ENCODE measurements at regions not wholly inside any gene's neighbourhood (a gene's known extent, or its start where the extent isn't known, plus 50 kb on each side); places are given as distances from the start of the nearest gene placed in this dataset.

DNA sequence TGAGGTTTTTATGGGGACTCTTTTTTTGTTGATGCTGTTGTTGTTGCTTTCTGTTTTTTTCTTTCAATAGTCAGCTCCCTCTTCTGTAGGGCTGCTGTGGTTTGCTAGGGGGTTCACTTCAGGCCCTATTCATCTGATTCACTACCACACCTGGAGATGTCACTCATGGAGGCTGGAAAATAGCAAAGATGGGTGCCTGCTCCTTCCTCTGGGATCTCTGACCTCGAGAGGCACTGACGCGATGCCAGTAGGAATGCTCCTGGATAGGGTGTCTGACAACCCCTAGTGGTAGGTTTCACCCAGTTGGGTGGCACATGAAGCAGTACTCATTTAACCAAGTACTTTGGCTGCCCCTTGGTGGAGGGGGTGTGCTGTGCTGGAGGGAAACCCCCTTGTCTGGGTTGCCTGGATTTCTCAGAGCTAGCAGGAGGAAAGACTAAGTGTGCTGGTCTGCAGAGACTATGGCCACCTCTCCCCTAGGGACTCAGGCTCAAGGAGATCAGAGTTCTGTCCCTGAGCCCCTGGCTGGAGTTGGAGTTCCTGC is 745.5 kb downstream of the TMTC2 start:
- TF ChIP-seq, protein P1, sequence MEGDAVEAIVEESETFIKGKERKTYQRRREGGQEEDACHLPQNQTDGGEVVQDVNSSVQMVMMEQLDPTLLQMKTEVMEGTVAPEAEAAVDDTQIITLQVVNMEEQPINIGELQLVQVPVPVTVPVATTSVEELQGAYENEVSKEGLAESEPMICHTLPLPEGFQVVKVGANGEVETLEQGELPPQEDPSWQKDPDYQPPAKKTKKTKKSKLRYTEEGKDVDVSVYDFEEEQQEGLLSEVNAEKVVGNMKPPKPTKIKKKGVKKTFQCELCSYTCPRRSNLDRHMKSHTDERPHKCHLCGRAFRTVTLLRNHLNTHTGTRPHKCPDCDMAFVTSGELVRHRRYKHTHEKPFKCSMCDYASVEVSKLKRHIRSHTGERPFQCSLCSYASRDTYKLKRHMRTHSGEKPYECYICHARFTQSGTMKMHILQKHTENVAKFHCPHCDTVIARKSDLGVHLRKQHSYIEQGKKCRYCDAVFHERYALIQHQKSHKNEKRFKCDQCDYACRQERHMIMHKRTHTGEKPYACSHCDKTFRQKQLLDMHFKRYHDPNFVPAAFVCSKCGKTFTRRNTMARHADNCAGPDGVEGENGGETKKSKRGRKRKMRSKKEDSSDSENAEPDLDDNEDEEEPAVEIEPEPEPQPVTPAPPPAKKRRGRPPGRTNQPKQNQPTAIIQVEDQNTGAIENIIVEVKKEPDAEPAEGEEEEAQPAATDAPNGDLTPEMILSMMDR (IDR thresholded peaks at IDR 0.05; ENCODE audit: insufficient read depth, low read depth, low read length), result no peak
- TF ChIP-seq EZH2 (IDR thresholded peaks at IDR 0.05; ENCODE audit: insufficient read depth, low read length), result no peak

All from astrocyte (in vitro differentiated cells and primary cell).